ENCODE measurements at regions not wholly inside any gene's neighbourhood (a gene's known extent, or its start where the extent isn't known, plus 50 kb on each side); places are given as distances from the start of the nearest gene placed in this dataset.

DNA sequence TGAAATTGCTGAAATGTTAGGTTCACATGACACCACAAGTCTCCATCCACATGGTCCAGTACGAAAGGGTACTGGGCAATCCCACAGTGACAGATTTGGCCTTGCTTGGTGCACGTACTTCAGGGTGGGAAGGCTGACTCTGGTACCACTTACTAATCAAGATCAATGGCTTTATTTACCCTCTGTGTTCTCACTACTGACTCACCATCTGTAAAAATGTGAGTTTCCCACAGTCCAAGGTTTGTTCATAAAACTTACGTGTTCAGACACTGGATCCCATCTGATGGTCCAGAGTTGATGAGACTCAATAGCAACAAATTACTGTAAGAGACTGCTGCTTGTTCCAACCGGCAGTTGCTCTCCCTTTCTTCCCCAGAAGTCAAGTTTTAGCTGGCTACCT lies 231.7 kb downstream of the LMX1A start:
- TF ChIP-seq, protein P1, sequence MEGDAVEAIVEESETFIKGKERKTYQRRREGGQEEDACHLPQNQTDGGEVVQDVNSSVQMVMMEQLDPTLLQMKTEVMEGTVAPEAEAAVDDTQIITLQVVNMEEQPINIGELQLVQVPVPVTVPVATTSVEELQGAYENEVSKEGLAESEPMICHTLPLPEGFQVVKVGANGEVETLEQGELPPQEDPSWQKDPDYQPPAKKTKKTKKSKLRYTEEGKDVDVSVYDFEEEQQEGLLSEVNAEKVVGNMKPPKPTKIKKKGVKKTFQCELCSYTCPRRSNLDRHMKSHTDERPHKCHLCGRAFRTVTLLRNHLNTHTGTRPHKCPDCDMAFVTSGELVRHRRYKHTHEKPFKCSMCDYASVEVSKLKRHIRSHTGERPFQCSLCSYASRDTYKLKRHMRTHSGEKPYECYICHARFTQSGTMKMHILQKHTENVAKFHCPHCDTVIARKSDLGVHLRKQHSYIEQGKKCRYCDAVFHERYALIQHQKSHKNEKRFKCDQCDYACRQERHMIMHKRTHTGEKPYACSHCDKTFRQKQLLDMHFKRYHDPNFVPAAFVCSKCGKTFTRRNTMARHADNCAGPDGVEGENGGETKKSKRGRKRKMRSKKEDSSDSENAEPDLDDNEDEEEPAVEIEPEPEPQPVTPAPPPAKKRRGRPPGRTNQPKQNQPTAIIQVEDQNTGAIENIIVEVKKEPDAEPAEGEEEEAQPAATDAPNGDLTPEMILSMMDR (IDR thresholded peaks at IDR 0.05; ENCODE audit: low read depth, low read length): no peak
- TF ChIP-seq EZH2phosphoT487 (IDR thresholded peaks at IDR 0.05; ENCODE audit: low read depth): no peak

Measured in OCI-LY3 (cell line).